HepG2 (cell line): ENCODE measurements at regions not wholly inside any gene's neighbourhood (a gene's known extent, or its start where the extent isn't known, plus 50 kb on each side); places are given as distances from the start of the nearest gene placed in this dataset.

Source experiments
- ATAC-seq: fragments of 200-7000 bp; cut with Tn5 transposase; 3 replicates; pipeline ENCODE4 v1.9.1; 2020; ENCODE audit warnings: mild to moderate bottlenecking, moderate library complexity
- BruUV-seq: library from RNA; stranded (reverse); fragments of 400-500 nt; replicated peaks from 2 replicates; lab custom pipeline; 2021; lab: Mats Ljungman, UMichigan
- CTCF ChIA-PET: fragments of 300-600 bp; formaldehyde crosslinking; extraction: SDS; loops from one replicate; lab custom pipeline; 2021; ENCODE audit warnings: low total read pairs, inconsistent platforms, low intra/inter-chr PET ratio; lab: Yijun Ruan, JAX
- POLR2A ChIA-PET: fragments of 350-600 bp; sonication (Branson Sonifier 250); formaldehyde crosslinking; loops from one replicate; lab custom pipeline; 2020; ENCODE audit warnings: antibody characterized with exemption, inconsistent platforms; lab: Yijun Ruan, JAX
- DNase-seq: peaks from one replicate; pipeline ENCODE4 v3.0.0-alpha.2; 2015; ENCODE audit warnings: low spot score
- FAIRE-seq: peaks from 3 replicates; lab custom pipeline; 2011; peaks lifted over from hg19 to GRCh38; lab: Jason Lieb, UNC
- H2AFZ ChIP-seq: one replicate; pipeline ENCODE4 v1.6.1; 2011; ENCODE audit warnings: low read length, inconsistent platforms
- H3K27ac ChIP-seq: fragments of 300-600 bp; 3 replicates; pipeline ENCODE4 v1.8.0; 2011; ENCODE audit warnings: mixed run types, mild to moderate bottlenecking, mixed read lengths, low read length, inconsistent platforms; ENCODE audit not compliant: insufficient read depth; ENCODE audit errors: extremely low read length
- H3K27me3 ChIP-seq, 2 experiments: fragments of 200-600 bp in 1 of 2; 2 replicates in 1 of 2; 3 replicates in 1 of 2; pipeline versions ENCODE4 v1.6.0 to v1.8.0; 2011; ENCODE audit warnings: low read length in 2 of 2, mild to moderate bottlenecking in 2 of 2, moderate library complexity in 2 of 2, inconsistent platforms in 1 of 2; ENCODE audit not compliant: insufficient read depth in 2 of 2, control insufficient read depth in 1 of 2
- H3K36me3 ChIP-seq, 2 experiments: fragments of 200-600 bp in 1 of 2; replicated peaks in 1 of 2; 2 replicates in 1 of 2; 3 replicates in 1 of 2; pipeline versions ENCODE4 v1.5.1 to v1.8.0; 2011; ENCODE audit warnings: low read length in 2 of 2, inconsistent platforms in 1 of 2; ENCODE audit not compliant: insufficient read depth in 2 of 2, control insufficient read depth in 1 of 2
- H3K4me1 ChIP-seq: 2 replicates; pipeline ENCODE4 v1.5.1; 2012; ENCODE audit warnings: low read length, inconsistent platforms; ENCODE audit not compliant: insufficient read depth
- H3K4me2 ChIP-seq: 2 replicates; pipeline ENCODE4 v1.6.0; 2011; ENCODE audit warnings: low read depth, low read length, inconsistent platforms
- H3K4me3 ChIP-seq, 3 experiments: fragments of 200-600 bp in 1 of 3; sonication (generic), shearing (Covaris generic) in 1 of 3; replicated peaks in 1 of 3; 2 replicates each; pipeline ENCODE4 v1.5.1; 2011 to 2016; ENCODE audit warnings: low read length in 3 of 3, inconsistent platforms in 2 of 3, low read depth in 2 of 3, mild to moderate bottlenecking in 2 of 3, control low read depth in 1 of 3, mixed read lengths in 1 of 3; ENCODE audit not compliant: insufficient read depth in 1 of 3
- H3K79me2 ChIP-seq: one replicate; pipeline ENCODE4 v1.6.1; 2011; ENCODE audit warnings: low read length, inconsistent platforms; ENCODE audit not compliant: insufficient read depth
- H3K9ac ChIP-seq: 2 replicates; pipeline ENCODE4 v1.6.0; 2011; ENCODE audit warnings: mild to moderate bottlenecking, low read depth, low read length, inconsistent platforms; ENCODE audit not compliant: insufficient read depth
- H3K9me3 ChIP-seq: 2 replicates; pipeline ENCODE4 v1.5.1; 2012; ENCODE audit warnings: mild to moderate bottlenecking, low read length
- H4K20me1 ChIP-seq: 2 replicates; pipeline ENCODE4 v1.6.0; 2011; ENCODE audit warnings: inconsistent platforms, mild to moderate bottlenecking, low read length, moderate library complexity; ENCODE audit not compliant: insufficient read depth
- ARID5B ChIP-seq: IDR thresholded peaks from 2 replicates; pipeline ENCODE4 v1.4.0; 2020; ENCODE audit warnings: mild to moderate bottlenecking, missing genetic modification reagents
- GFI1 ChIP-seq: sonication (generic); formaldehyde crosslinking; IDR thresholded peaks from 2 replicates; pipeline ENCODE4 v1.5.0; 2020; ENCODE audit warnings: missing genetic modification reagents, mild to moderate bottlenecking, borderline replicate concordance
- RFXANK ChIP-seq: IDR thresholded peaks from 2 replicates; pipeline ENCODE4 v1.6.1; 2016
- SIX4 ChIP-seq: sonication (generic); formaldehyde crosslinking; IDR thresholded peaks from 2 replicates; pipeline ENCODE4 v1.4.0; 2020; ENCODE audit warnings: missing genetic modification reagents
- SMARCC2 ChIP-seq: fragments of 450-650 bp; IDR thresholded peaks from 2 replicates; pipeline ENCODE4 v1.6.1; 2017; ENCODE audit warnings: antibody characterized with exemption, mild to moderate bottlenecking
- ZHX2 ChIP-seq, 2 experiments: sonication (generic) in 1 of 2; formaldehyde crosslinking in 1 of 2; IDR thresholded peaks; 2 replicates each; pipeline versions ENCODE4 v1.6.1 to v1.9.0; 2014 to 2022; ENCODE audit warnings: antibody characterized with exemption in 1 of 2, borderline replicate concordance in 1 of 2, inconsistent platforms in 1 of 2, low read depth in 1 of 2, missing genetic modification reagents in 1 of 2
- ZNF383 ChIP-seq: sonication (generic); formaldehyde crosslinking; IDR thresholded peaks from 2 replicates; pipeline ENCODE4 v1.4.0; 2020; ENCODE audit warnings: missing genetic modification reagents, mild to moderate bottlenecking, borderline replicate concordance
- ZNF883 ChIP-seq: sonication (generic); formaldehyde crosslinking; IDR thresholded peaks from 2 replicates; pipeline ENCODE4 v1.5.1; 2020; ENCODE audit warnings: mild to moderate bottlenecking, missing genetic modification reagents; ENCODE audit errors: not compliant biosample characterization
- WGBS: methylation state at CpG from one replicate; pipeline ENCODE4 v1.1.6; 2017; ENCODE audit warnings: low lambda C conversion rate; 5-methylcytosine and 5-hydroxymethylcytosine counted together
- in situ Hi-C: cut with HindIII; loops from 2 replicates; pipeline ENCODE4 v1.10.0; 2017; ENCODE audit warnings: low pct_unique_long_range_greater_than_20kb; ENCODE audit not compliant: extremely low pct_ligation_motif_present
- intact Hi-C: fragments of 100-400 bp; cut with micrococcal nuclease; formaldehyde crosslinking; loops from one replicate; pipeline ENCODE4 v1.10.0; 2022; ENCODE audit not compliant: unreplicated experiment
- TF ChIP-seq, protein P1 (sequence below): IDR thresholded peaks from 2 replicates; pipeline ENCODE4 v1.6.1; 2016; ENCODE audit warnings: low read depth, control low read depth
- TF ChIP-seq, protein P2 (sequence below): fragments of 450-650 bp; IDR thresholded peaks from 2 replicates; pipeline ENCODE4 v1.6.1; 2016

DNA sequence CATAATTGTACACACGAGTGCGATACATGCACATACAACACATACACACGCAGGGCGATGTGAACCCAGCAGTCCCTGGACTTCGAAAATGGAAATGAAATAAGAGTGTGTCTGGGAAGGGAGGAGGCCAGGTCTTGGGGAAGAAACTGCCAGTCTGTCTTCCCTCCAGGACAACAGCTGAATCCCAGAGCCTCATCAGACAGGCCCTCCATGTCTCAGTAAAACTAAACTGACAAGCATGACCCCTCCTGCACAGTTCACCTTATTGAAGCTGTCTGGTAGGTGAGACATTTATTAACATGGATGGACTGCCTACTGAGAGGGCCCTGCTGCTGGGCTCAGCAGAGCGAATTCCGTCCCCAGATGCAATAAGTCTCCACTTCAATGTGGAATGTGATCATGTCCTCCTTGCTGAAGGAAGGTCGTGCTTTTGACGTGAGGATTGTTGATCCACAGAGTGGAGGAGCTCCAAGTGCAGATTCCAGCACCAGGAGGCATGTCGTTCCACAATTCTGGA, 117.4 kb downstream of the SOX9 start:
- DNase-seq = no peak
- H3K27me3 ChIP-seq = peaks cover 4 to 26% of the 10 kb centered on the region in 2 experiments; a peak in 4 of 5 replicates
- peak; percentile 47; the same call in 2 of the 3 replicates for ATAC-seq
- H3K9me3 ChIP-seq = no peaks in the 10 kb centered on the region
- intact Hi-C loops = no loop called here
- peaks cover 18% of the 10 kb centered on the region for H3K4me1 ChIP-seq
- FAIRE-seq = no peak
- WGBS = 57% methylated on average over 10 of the region's 10 CpGs
- CTCF ChIA-PET = no interaction called here
- H3K4me2 ChIP-seq = no peak overlapping the region
- no TSS peak for BruUV-seq
- no peaks in the 10 kb centered on the region for H3K79me2 ChIP-seq
- no peaks in the 10 kb centered on the region for H3K36me3 ChIP-seq
- POLR2A ChIA-PET = interaction anchor here (0.7 kb wide), 1 partner anchor 264 kb away, joined by 3 read pairs; no protein-coding TSS in a partner anchor
- no peak overlapping the region for H3K27ac ChIP-seq
- no peaks in the 10 kb centered on the region for H4K20me1 ChIP-seq
- H3K9ac ChIP-seq = no peak overlapping the region
- no peak overlapping the region for H2AFZ ChIP-seq
- in situ Hi-C loops = no loop called here
- no peak overlapping the region for H3K4me3 ChIP-seq
- TF ChIP-seq GFI1 (CRISPR knock-in tag) (no peak), ZHX2 (IDR thresholded peaks at IDR 0.05; ENCODE audit: low read depth) (no peak), ZHX2 (CRISPR knock-in tag; IDR thresholded peaks at IDR 0.05; ENCODE audit: borderline replicate concordance) (no peak), ARID5B (CRISPR knock-in tag) (no peak), SMARCC2 (no peak), ZNF883 (CRISPR knock-in tag) (no peak), ZNF383 (CRISPR knock-in tag) (no peak), RFXANK (CRISPR knock-in tag) (no peak), SIX4 (no peak)
- TF ChIP-seq, protein P1, sequence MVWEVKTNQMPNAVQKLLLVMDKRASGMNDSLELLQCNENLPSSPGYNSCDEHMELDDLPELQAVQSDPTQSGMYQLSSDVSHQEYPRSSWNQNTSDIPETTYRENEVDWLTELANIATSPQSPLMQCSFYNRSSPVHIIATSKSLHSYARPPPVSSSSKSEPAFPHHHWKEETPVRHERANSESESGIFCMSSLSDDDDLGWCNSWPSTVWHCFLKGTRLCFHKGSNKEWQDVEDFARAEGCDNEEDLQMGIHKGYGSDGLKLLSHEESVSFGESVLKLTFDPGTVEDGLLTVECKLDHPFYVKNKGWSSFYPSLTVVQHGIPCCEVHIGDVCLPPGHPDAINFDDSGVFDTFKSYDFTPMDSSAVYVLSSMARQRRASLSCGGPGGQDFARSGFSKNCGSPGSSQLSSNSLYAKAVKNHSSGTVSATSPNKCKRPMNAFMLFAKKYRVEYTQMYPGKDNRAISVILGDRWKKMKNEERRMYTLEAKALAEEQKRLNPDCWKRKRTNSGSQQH (CRISPR knock-in tag) = no peak
- TF ChIP-seq, protein P2, sequence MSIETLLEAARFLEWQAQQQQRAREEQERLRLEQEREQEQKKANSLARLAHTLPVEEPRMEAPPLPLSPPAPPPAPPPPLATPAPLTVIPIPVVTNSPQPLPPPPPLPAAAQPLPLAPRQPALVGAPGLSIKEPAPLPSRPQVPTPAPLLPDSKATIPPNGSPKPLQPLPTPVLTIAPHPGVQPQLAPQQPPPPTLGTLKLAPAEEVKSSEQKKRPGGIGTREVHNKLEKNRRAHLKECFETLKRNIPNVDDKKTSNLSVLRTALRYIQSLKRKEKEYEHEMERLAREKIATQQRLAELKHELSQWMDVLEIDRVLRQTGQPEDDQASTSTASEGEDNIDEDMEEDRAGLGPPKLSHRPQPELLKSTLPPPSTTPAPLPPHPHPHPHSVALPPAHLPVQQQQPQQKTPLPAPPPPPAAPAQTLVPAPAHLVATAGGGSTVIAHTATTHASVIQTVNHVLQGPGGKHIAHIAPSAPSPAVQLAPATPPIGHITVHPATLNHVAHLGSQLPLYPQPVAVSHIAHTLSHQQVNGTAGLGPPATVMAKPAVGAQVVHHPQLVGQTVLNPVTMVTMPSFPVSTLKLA = no peak
